Vagina (tissue), 2 donors: ENCODE measurements at regions not wholly inside any gene's neighbourhood (a gene's known extent, or its start where the extent isn't known, plus 50 kb on each side); places are given as distances from the start of the nearest gene placed in this dataset.

Experiments
- CTCF ChIP-seq, 3 experiments: fragments of 450-650 bp in 2 of 3; fragments of 200-600 bp in 1 of 3; sonication (generic) in 1 of 3; IDR thresholded peaks; one replicate each; pipeline ENCODE4 v1.5.1; 2017 to 2019; ENCODE audit warnings: antibody characterized with exemption in 3 of 3, mild to moderate bottlenecking in 2 of 3, moderate library complexity in 2 of 3
- POLR2A ChIP-seq, 2 donors: fragments of 450-650 bp; IDR thresholded peaks; one replicate each; pipeline ENCODE4 v1.6.1; 2017; ENCODE audit warnings: antibody characterized with exemption in 2 of 2, mild to moderate bottlenecking in 2 of 2, moderate library complexity in 2 of 2

GRCh38 chr4:99720206-99720605 lies 62.6 kb upstream of the C4orf54 start:
- TF ChIP-seq CTCF (IDR thresholded peaks at IDR 0.05) (no peak), POLR2A (IDR thresholded peaks at IDR 0.05) (no peak)
